ENCODE measurements at regions not wholly inside any gene's neighbourhood (a gene's known extent, or its start where the extent isn't known, plus 50 kb on each side); places are given as distances from the start of the nearest gene placed in this dataset.

GRCh38 chrX:131752493-131753198 is 208.8 kb downstream of the OR13H1 start:
- TF ChIP-seq, protein P1, sequence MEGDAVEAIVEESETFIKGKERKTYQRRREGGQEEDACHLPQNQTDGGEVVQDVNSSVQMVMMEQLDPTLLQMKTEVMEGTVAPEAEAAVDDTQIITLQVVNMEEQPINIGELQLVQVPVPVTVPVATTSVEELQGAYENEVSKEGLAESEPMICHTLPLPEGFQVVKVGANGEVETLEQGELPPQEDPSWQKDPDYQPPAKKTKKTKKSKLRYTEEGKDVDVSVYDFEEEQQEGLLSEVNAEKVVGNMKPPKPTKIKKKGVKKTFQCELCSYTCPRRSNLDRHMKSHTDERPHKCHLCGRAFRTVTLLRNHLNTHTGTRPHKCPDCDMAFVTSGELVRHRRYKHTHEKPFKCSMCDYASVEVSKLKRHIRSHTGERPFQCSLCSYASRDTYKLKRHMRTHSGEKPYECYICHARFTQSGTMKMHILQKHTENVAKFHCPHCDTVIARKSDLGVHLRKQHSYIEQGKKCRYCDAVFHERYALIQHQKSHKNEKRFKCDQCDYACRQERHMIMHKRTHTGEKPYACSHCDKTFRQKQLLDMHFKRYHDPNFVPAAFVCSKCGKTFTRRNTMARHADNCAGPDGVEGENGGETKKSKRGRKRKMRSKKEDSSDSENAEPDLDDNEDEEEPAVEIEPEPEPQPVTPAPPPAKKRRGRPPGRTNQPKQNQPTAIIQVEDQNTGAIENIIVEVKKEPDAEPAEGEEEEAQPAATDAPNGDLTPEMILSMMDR (IDR thresholded peaks at IDR 0.05), result peak in 1 of 5 experiments; percentile 34
- no peak for TF ChIP-seq EP300 (IDR thresholded peaks at IDR 0.05)
